Liver (tissue), 8 donors: ENCODE measurements at regions not wholly inside any gene's neighbourhood (a gene's known extent, or its start where the extent isn't known, plus 50 kb on each side); places are given as distances from the start of the nearest gene placed in this dataset.

Experiments
- DNase-seq: peaks from one replicate; pipeline ENCODE4 v3.0.0-alpha.2; 2017; ENCODE audit warnings: low spot score
- H3K27ac ChIP-seq, 2 donors: one replicate each; pipeline ENCODE4 v1.7.0; 2013; ENCODE audit warnings: inconsistent platforms in 2 of 2, low read length in 2 of 2, control low read depth in 1 of 2, low read depth in 1 of 2, mild to moderate bottlenecking in 1 of 2
- H3K27me3 ChIP-seq, 4 donors: one replicate each; pipeline versions ENCODE4 v1.6.1 to v1.7.0; 2013; ENCODE audit warnings: low read length in 3 of 4, inconsistent platforms in 1 of 4, mild to moderate bottlenecking in 1 of 4, moderate library complexity in 1 of 4; ENCODE audit not compliant: control insufficient read depth in 4 of 4, insufficient read depth in 4 of 4
- H3K36me3 ChIP-seq, 4 donors: one replicate each; pipeline versions ENCODE4 v1.6.1 to v1.7.0; 2013; ENCODE audit warnings: low read length in 3 of 4, mild to moderate bottlenecking in 3 of 4, low read depth in 1 of 4, moderate library complexity in 1 of 4; ENCODE audit not compliant: control insufficient read depth in 4 of 4, insufficient read depth in 3 of 4
- H3K4me1 ChIP-seq, 4 donors: one replicate each; pipeline versions ENCODE4 v1.6.1 to v1.7.0; 2013; ENCODE audit warnings: low read length in 3 of 4, mild to moderate bottlenecking in 3 of 4, moderate library complexity in 1 of 4; ENCODE audit not compliant: control insufficient read depth in 4 of 4, insufficient read depth in 4 of 4
- H3K4me3 ChIP-seq, 3 donors: one replicate each; pipeline versions ENCODE4 v1.6.1 to v1.7.0; 2013; ENCODE audit warnings: low read length in 3 of 3, control low read depth in 1 of 3, low read depth in 1 of 3, mild to moderate bottlenecking in 1 of 3
- H3K9ac ChIP-seq, 2 donors: one replicate each; pipeline ENCODE4 v1.7.0; 2013; ENCODE audit warnings: low read length in 2 of 2, mild to moderate bottlenecking in 2 of 2, moderate library complexity in 2 of 2, control low read depth in 1 of 2, low read depth in 1 of 2
- H3K9me3 ChIP-seq, 4 donors: one replicate each; pipeline versions ENCODE4 v1.6.1 to v1.7.0; 2013; ENCODE audit warnings: low read length in 3 of 4; ENCODE audit not compliant: control insufficient read depth in 4 of 4
- EGR1 ChIP-seq, 2 donors: IDR thresholded peaks; 2 replicates each; pipeline ENCODE4 v1.6.1; 2016 to 2018; ENCODE audit warnings: antibody characterized with exemption in 2 of 2, low read depth in 2 of 2
- FOXA1 ChIP-seq: IDR thresholded peaks from 2 replicates; pipeline ENCODE4 v1.6.1; 2016; ENCODE audit warnings: antibody characterized with exemption
- FOXA2 ChIP-seq: IDR thresholded peaks from 2 replicates; pipeline ENCODE4 v1.6.1; 2016; ENCODE audit warnings: antibody characterized with exemption
- GABPA ChIP-seq, 2 donors: IDR thresholded peaks in 1 of 2; conservative IDR thresholded peaks in 1 of 2; 2 replicates each; pipeline ENCODE4 v1.6.1; 2016; ENCODE audit warnings: antibody characterized with exemption in 2 of 2, mild to moderate bottlenecking in 1 of 2, moderate library complexity in 1 of 2
- HNF4A ChIP-seq, 2 donors: conservative IDR thresholded peaks; 2 replicates each; pipeline ENCODE4 v1.6.1; 2016; ENCODE audit warnings: antibody characterized with exemption in 2 of 2, mild to moderate bottlenecking in 2 of 2
- HNF4G ChIP-seq: IDR thresholded peaks from 2 replicates; pipeline ENCODE4 v1.6.1; 2016; ENCODE audit warnings: antibody characterized with exemption
- JUND ChIP-seq, 2 donors: IDR thresholded peaks; 2 replicates each; pipeline ENCODE4 v1.6.1; 2016; ENCODE audit warnings: antibody characterized with exemption in 2 of 2
- RAD21 ChIP-seq, 2 donors: IDR thresholded peaks; 2 replicates each; pipeline ENCODE4 v1.6.1; 2016; ENCODE audit warnings: antibody characterized with exemption in 2 of 2, mild to moderate bottlenecking in 2 of 2
- RXRA ChIP-seq, 2 donors: IDR thresholded peaks; 2 replicates each; pipeline ENCODE4 v1.6.1; 2017 to 2018; ENCODE audit warnings: antibody characterized with exemption in 2 of 2, mild to moderate bottlenecking in 1 of 2
- SP1 ChIP-seq: IDR thresholded peaks from 2 replicates; pipeline ENCODE4 v1.6.1; 2018; ENCODE audit warnings: antibody characterized with exemption, mild to moderate bottlenecking
- TAF1 ChIP-seq: conservative IDR thresholded peaks from 2 replicates; pipeline ENCODE4 v1.6.1; 2016; ENCODE audit warnings: antibody characterized with exemption, mild to moderate bottlenecking
- YY1 ChIP-seq: IDR thresholded peaks from 2 replicates; pipeline ENCODE4 v1.6.1; 2016; ENCODE audit warnings: antibody characterized with exemption, mild to moderate bottlenecking
- WGBS: extraction: QIAGEN DNeasy Blood & Tissue Kit; methylation state at CpG from one replicate; pipeline ENCODE4 v1.1.7; 2013; 5-methylcytosine and 5-hydroxymethylcytosine counted together
- TF ChIP-seq, protein P1 (sequence below): fragments of 150-350 bp; IDR thresholded peaks from 2 replicates; pipeline ENCODE4 v1.5.1; 2017; ENCODE audit warnings: improper control_type of control experiment, low read depth, low read length; ENCODE audit not compliant: missing input control
- TF ChIP-seq, protein P2 (sequence below): IDR thresholded peaks from 2 replicates; pipeline ENCODE4 v1.6.1; 2016; ENCODE audit warnings: antibody characterized with exemption, mild to moderate bottlenecking
- TF ChIP-seq, protein P3 (sequence below): IDR thresholded peaks from 2 replicates; pipeline ENCODE4 v1.6.1; 2016; ENCODE audit warnings: antibody characterized with exemption
- TF ChIP-seq, protein P4 (sequence below): IDR thresholded peaks from 2 replicates; pipeline ENCODE4 v1.6.1; 2016; ENCODE audit warnings: antibody characterized with exemption
- TF ChIP-seq, protein P5 (sequence below): IDR thresholded peaks from 2 replicates; pipeline ENCODE4 v1.6.1; 2016; ENCODE audit warnings: antibody characterized with exemption
- donor health status: healthy.
- donor health status: healthy.
- donor health status: healthy.
- donor health status: healthy.
- donor health status: healthy.

DNA sequence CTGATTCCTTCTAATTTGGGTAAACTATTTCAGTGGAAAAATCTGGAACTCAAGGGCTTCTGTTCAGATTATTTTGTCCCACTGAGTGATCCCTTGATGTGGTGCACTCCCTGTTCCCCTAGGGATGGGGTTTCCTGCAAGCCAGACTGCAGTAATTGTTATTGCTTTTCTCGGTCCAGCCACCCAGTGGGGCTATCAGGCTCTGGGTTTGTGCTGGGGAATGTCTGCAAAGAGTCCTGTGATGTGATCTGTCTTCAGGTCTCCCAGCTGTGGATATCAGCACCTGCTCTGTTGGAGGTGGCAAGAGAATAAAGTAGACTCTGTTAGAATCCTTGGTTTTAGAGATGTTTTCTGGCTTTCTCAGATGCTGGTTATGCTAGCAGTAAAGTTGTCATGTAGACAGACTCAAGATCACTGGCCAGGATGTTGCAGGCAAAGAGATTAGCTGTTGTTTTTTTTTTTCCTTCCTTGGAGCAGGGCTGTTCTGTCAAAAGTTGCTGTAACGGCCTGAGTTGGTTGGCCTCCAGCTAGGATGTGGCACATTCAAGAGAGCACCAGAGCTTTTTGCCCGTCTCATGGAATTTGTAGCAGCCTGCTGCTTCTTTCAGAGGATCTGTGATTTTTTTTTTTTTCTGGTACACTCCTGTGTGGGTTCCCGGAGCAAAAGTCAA is 1314.0 kb downstream of the PCDH19 start:
- TF ChIP-seq GABPA (IDR thresholded peaks at IDR 0.05 in 1 of 2, conservative IDR thresholded peaks at IDR 0.05 in 1 of 2) (no peak), HNF4G (no peak), JUND (IDR thresholded peaks at IDR 0.05) (no peak), SP1 (no peak), RAD21 (IDR thresholded peaks at IDR 0.05) (no peak), EGR1 (IDR thresholded peaks at IDR 0.05; ENCODE audit: low read depth in 2 of 2) (no peak), YY1 (no peak), FOXA1 (no peak)
- Histone ChIP-seq H3K9ac (no peak overlapping the region), H3K27me3 (no peaks in the 10 kb centered on the region), H3K4me3 (no peak overlapping the region), H3K27ac (no peak overlapping the region), H3K4me1 (no peaks in the 10 kb centered on the region), H3K36me3 (no peaks in the 10 kb centered on the region), H3K9me3 (peaks cover 0 to 4% (median 0%) of the 10 kb centered on the region in 4 donors)
- DNase-seq: no peak
- 69% methylated on average over 4 of the region's 4 CpGs for WGBS

DNA sequence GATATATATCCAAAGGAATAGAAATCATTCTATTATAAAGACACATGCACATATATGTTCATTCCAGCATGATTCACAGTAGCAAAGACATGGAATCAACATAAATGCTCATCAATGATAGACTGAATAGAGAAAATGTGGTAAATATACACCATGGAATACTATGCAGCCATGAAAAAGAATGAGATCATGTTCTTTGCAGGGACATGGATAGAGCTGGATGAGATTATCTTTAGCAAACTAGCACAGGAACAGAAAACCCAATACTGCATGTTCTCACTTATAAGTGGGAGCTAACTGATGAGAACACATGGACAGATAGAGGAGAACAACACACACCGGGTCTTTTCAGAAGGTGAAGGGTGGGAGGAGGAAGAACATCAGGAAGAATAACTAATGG is 1318.6 kb downstream of the PCDH19 start:
- Histone ChIP-seq H3K4me1 (no peaks in the 10 kb centered on the region), H3K36me3 (no peaks in the 10 kb centered on the region), H3K9ac (no peak overlapping the region), H3K4me3 (no peak overlapping the region), H3K27ac (no peak overlapping the region), H3K27me3 (no peaks in the 10 kb centered on the region), H3K9me3 (peaks cover 0 to 5% (median 0%) of the 10 kb centered on the region in 4 donors)
- 100% methylated on average over 1 of the region's 1 CpG for WGBS
- DNase-seq: no peak
- no peak for TF ChIP-seq JUND (IDR thresholded peaks at IDR 0.05)
- TF ChIP-seq RXRA (IDR thresholded peaks at IDR 0.05): no peak
- no peak for TF ChIP-seq FOXA1
- TF ChIP-seq YY1: no peak
- TF ChIP-seq, protein P1, sequence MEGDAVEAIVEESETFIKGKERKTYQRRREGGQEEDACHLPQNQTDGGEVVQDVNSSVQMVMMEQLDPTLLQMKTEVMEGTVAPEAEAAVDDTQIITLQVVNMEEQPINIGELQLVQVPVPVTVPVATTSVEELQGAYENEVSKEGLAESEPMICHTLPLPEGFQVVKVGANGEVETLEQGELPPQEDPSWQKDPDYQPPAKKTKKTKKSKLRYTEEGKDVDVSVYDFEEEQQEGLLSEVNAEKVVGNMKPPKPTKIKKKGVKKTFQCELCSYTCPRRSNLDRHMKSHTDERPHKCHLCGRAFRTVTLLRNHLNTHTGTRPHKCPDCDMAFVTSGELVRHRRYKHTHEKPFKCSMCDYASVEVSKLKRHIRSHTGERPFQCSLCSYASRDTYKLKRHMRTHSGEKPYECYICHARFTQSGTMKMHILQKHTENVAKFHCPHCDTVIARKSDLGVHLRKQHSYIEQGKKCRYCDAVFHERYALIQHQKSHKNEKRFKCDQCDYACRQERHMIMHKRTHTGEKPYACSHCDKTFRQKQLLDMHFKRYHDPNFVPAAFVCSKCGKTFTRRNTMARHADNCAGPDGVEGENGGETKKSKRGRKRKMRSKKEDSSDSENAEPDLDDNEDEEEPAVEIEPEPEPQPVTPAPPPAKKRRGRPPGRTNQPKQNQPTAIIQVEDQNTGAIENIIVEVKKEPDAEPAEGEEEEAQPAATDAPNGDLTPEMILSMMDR: no peak
- TF ChIP-seq, protein P2, sequence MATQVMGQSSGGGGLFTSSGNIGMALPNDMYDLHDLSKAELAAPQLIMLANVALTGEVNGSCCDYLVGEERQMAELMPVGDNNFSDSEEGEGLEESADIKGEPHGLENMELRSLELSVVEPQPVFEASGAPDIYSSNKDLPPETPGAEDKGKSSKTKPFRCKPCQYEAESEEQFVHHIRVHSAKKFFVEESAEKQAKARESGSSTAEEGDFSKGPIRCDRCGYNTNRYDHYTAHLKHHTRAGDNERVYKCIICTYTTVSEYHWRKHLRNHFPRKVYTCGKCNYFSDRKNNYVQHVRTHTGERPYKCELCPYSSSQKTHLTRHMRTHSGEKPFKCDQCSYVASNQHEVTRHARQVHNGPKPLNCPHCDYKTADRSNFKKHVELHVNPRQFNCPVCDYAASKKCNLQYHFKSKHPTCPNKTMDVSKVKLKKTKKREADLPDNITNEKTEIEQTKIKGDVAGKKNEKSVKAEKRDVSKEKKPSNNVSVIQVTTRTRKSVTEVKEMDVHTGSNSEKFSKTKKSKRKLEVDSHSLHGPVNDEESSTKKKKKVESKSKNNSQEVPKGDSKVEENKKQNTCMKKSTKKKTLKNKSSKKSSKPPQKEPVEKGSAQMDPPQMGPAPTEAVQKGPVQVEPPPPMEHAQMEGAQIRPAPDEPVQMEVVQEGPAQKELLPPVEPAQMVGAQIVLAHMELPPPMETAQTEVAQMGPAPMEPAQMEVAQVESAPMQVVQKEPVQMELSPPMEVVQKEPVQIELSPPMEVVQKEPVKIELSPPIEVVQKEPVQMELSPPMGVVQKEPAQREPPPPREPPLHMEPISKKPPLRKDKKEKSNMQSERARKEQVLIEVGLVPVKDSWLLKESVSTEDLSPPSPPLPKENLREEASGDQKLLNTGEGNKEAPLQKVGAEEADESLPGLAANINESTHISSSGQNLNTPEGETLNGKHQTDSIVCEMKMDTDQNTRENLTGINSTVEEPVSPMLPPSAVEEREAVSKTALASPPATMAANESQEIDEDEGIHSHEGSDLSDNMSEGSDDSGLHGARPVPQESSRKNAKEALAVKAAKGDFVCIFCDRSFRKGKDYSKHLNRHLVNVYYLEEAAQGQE: no peak
- no peak for TF ChIP-seq SP1
- TF ChIP-seq FOXA2: no peak
- TF ChIP-seq, protein P3, sequence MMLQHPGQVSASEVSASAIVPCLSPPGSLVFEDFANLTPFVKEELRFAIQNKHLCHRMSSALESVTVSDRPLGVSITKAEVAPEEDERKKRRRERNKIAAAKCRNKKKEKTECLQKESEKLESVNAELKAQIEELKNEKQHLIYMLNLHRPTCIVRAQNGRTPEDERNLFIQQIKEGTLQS: no peak
- TF ChIP-seq HNF4A (conservative IDR thresholded peaks at IDR 0.05): no peak
- no peak for TF ChIP-seq TAF1
- TF ChIP-seq, protein P4, sequence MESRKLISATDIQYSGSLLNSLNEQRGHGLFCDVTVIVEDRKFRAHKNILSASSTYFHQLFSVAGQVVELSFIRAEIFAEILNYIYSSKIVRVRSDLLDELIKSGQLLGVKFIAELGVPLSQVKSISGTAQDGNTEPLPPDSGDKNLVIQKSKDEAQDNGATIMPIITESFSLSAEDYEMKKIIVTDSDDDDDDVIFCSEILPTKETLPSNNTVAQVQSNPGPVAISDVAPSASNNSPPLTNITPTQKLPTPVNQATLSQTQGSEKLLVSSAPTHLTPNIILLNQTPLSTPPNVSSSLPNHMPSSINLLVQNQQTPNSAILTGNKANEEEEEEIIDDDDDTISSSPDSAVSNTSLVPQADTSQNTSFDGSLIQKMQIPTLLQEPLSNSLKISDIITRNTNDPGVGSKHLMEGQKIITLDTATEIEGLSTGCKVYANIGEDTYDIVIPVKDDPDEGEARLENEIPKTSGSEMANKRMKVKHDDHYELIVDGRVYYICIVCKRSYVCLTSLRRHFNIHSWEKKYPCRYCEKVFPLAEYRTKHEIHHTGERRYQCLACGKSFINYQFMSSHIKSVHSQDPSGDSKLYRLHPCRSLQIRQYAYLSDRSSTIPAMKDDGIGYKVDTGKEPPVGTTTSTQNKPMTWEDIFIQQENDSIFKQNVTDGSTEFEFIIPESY: no peak
- no peak for TF ChIP-seq HNF4G
- TF ChIP-seq, protein P5, sequence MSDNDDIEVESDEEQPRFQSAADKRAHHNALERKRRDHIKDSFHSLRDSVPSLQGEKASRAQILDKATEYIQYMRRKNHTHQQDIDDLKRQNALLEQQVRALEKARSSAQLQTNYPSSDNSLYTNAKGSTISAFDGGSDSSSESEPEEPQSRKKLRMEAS: no peak
- TF ChIP-seq RAD21 (IDR thresholded peaks at IDR 0.05): no peak
